HL-60 (cell line): ENCODE measurements at regions not wholly inside any gene's neighbourhood (a gene's known extent, or its start where the extent isn't known, plus 50 kb on each side); places are given as distances from the start of the nearest gene placed in this dataset.

ENCODE experiments used
- CTCF ChIP-seq: IDR thresholded peaks from one replicate; pipeline ENCODE4 v1.5.1; 2011; ENCODE audit warnings: low read length, control low read depth, inconsistent platforms; ENCODE audit not compliant: insufficient read depth
- POLR2AphosphoS5 ChIP-seq: IDR thresholded peaks from 2 replicates; pipeline ENCODE4 v1.6.1; 2012; ENCODE audit warnings: low read depth

GRCh38 chr12:95415451-95415850 is 58.5 kb upstream of the METAP2 start:
- TF ChIP-seq POLR2AphosphoS5 (no peak), CTCF (no peak)
